Fibroblast of villous mesenchyme (primary cell): ENCODE measurements at regions not wholly inside any gene's neighbourhood (a gene's known extent, or its start where the extent isn't known, plus 50 kb on each side); places are given as distances from the start of the nearest gene placed in this dataset.
A peak's percentile ranks its signal among the peaks of the same experiment; 100 is the strongest.

Experiments used
- DNase-seq: peaks from one replicate; pipeline ENCODE4 v3.0.0-alpha.2; 2010; ENCODE audit warnings: low read depth
- H3K4me3 ChIP-seq: 2 replicates; pipeline ENCODE4 v1.5.1; 2011; ENCODE audit warnings: low read depth, mild to moderate bottlenecking, low read length
- TF ChIP-seq, protein P1 (sequence below): IDR thresholded peaks from 2 replicates; pipeline ENCODE4 v1.5.1; 2012; ENCODE audit warnings: low read depth, mild to moderate bottlenecking, low read length; ENCODE audit not compliant: insufficient read depth

- DNase-seq = no peak
- no peak overlapping the region for H3K4me3 ChIP-seq
- TF ChIP-seq, protein P1, sequence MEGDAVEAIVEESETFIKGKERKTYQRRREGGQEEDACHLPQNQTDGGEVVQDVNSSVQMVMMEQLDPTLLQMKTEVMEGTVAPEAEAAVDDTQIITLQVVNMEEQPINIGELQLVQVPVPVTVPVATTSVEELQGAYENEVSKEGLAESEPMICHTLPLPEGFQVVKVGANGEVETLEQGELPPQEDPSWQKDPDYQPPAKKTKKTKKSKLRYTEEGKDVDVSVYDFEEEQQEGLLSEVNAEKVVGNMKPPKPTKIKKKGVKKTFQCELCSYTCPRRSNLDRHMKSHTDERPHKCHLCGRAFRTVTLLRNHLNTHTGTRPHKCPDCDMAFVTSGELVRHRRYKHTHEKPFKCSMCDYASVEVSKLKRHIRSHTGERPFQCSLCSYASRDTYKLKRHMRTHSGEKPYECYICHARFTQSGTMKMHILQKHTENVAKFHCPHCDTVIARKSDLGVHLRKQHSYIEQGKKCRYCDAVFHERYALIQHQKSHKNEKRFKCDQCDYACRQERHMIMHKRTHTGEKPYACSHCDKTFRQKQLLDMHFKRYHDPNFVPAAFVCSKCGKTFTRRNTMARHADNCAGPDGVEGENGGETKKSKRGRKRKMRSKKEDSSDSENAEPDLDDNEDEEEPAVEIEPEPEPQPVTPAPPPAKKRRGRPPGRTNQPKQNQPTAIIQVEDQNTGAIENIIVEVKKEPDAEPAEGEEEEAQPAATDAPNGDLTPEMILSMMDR = no peak
Observed at GRCh38 chr2:36266536-36267121, 88.9 kb upstream of the CRIM1 start.

GRCh38 chr2:36262581-36262980 is 93.0 kb upstream of the CRIM1 start:
- H3K4me3 ChIP-seq = no peak overlapping the region
- DNase-seq = no peak
- TF ChIP-seq, protein P1 = no peak

DNA sequence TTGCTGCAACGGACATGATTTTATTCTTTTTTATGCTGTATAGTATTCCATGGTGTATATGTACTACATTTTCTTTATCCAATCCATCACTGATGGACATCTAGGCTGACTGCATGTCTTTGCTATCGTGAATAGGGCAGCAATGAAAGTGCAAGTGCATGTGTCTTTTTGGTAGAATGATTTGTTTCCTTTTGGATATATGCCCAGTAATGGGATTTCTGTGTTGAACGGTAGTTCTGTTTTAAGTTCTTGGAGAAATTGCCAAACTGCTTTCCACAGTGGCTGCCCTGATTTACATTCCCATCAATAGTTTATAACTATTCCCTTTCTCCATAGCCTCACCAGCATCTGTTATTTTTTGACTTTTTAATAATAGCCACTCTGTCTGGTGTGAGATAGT is 99.7 kb upstream of the CRIM1 start:
- no peak for DNase-seq

DNA sequence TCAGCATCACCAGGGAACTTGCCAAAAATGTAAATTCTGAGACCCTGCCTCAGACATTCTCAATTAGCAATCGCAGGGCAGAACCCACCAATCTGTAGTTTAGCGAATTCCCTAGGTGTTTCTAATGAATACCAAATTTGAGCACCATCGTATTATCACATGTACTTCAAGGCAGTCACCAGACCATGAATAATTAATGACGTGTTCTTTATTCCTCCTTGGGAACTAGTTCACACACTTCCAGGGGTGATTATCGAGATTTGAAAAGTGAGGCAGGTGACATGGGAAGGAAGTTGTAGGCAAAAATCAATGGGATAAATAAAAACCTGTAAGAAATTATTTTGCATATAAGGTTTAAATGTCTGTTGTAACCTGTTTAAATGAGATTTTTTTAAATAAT is 102.5 kb upstream of the CRIM1 start:
- DNase-seq = no peak
- TF ChIP-seq, protein P1 = no peak
- no peak overlapping the region for H3K4me3 ChIP-seq

More for the DNA sequence above, 99.7 kb upstream of the CRIM1 start:
- H3K4me3 ChIP-seq = no peak overlapping the region
- TF ChIP-seq, protein P1 = no peak

DNA sequence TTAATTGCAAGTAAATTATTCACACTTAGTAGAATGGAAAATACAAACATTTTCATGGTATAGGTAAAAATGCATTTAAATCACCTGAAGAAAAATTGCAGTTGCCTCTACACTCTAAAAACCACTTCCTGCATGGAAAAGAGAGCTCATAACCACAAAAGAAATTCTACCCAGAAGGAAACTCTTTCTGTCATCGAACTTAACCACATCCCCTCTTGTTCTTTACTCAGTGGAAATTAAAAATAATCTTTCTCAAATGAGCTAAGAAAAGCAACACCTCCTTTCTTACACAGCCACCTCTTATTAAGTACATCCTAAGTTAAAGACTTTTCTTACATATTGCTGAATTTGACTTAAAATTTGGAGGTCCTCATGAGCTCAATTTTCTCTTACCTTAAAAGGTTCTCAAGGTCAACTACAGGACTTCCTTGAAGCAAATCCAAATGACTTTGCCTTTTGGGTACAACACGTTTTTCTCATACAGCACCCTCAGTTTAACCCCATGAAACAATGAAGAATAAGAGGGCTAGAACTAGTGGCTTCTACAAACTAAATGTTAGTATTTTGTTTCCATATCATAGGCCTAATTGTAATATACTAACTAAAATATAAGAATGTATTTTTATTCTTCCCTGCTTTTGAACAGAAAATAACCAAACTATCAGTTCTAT is 109.1 kb upstream of the CRIM1 start:
- TF ChIP-seq, protein P1 = no peak

DNA sequence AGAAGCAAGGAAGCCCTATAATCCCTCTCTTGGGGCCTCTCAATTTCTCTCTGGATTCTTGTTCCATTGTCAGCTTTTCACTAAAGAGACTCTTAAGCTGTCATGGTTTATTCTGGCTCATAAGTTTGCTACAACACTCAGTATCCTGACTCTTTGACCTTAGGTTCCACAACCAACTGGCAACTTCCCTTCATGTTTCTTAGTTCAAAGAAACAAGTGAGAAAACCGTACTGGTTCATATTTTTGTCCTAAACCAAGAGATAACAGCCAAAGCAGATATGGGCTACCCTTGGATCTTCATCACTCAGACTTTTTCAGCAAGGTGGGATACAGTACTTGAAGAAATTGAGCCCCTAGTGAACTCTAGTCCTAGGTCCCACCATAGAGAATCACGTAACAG is 109.9 kb upstream of the CRIM1 start:
- no peak overlapping the region for H3K4me3 ChIP-seq
- TF ChIP-seq, protein P1 = no peak
- DNase-seq = no peak

More for the DNA sequence above, 109.1 kb upstream of the CRIM1 start:
- no peak overlapping the region for H3K4me3 ChIP-seq
- DNase-seq = no peak

- no peak overlapping the region for H3K4me3 ChIP-seq
- TF ChIP-seq, protein P1 = no peak
- DNase-seq = peak; percentile 10
Observed at GRCh38 chr2:36238106-36238505, 117.5 kb upstream of the CRIM1 start.
